ENCODE measurements at regions not wholly inside any gene's neighbourhood (a gene's known extent, or its start where the extent isn't known, plus 50 kb on each side); places are given as distances from the start of the nearest gene placed in this dataset.

GRCh38 chr21:36636439-36636838 lies 62.5 kb upstream of the SIM2 start:
- DNase-seq = no peak

- DNase-seq = no peak
Observed at GRCh38 chr21:36639769-36640168, 59.1 kb upstream of the SIM2 start.

GRCh38 chr21:36640174-36640720 lies 58.7 kb upstream of the SIM2 start:
- no peak for DNase-seq

GRCh38 chr21:36640721-36641244 lies 58.1 kb upstream of the SIM2 start:
- no peak for DNase-seq

- DNase-seq = no peak
Observed at GRCh38 chr21:36641346-36641745, 57.6 kb upstream of the SIM2 start.

GRCh38 chr21:36641886-36642285 lies 57.0 kb upstream of the SIM2 start:
- no peak for DNase-seq

- no peak for DNase-seq
Observed at GRCh38 chr21:36642777-36643176, 56.1 kb upstream of the SIM2 start.

- no peak for DNase-seq
Observed at GRCh38 chr21:36643374-36644250, 55.3 kb upstream of the SIM2 start.

GRCh38 chr21:36646011-36646410 lies 52.9 kb upstream of the SIM2 start:
- DNase-seq = no peak

- DNase-seq = no peak
Observed at GRCh38 chr21:36646645-36647044, 52.3 kb upstream of the SIM2 start.

GRCh38 chr21:36647279-36648093 lies 51.4 kb upstream of the SIM2 start:
- no peak for DNase-seq

All from stimulated activated CD8-positive, alpha-beta memory T cell treated with anti-CD3 and anti-CD28 coated beads, Interleukin-4, amount 100 ng/mL, for 48 hours (primary cell).